Activated T-cell treated with anti-CD3 and anti-CD28 coated beads, Interleukin-2, amount 50 U/mL, for 1 hour (primary cell): ENCODE measurements at regions not wholly inside any gene's neighbourhood (a gene's known extent, or its start where the extent isn't known, plus 50 kb on each side); places are given as distances from the start of the nearest gene placed in this dataset.

ENCODE experiments used
- DNase-seq: peaks from one replicate; pipeline ENCODE4 v3.0.0-alpha.2; 2020

GRCh38 chrX:16222151-16222550, 54.9 kb downstream of the MAGEB17 start:
- DNase-seq, result no peak

GRCh38 chrX:16223385-16223784, 56.1 kb downstream of the MAGEB17 start:
- no peak for DNase-seq

- DNase-seq, result no peak
Observed at GRCh38 chrX:16239211-16239610, 71.9 kb downstream of the MAGEB17 start.

GRCh38 chrX:16240231-16240905, 73.1 kb downstream of the MAGEB17 start:
- DNase-seq, result no peak

- no peak for DNase-seq
Observed at GRCh38 chrX:16240968-16241367, 73.7 kb downstream of the MAGEB17 start.

GRCh38 chrX:16250296-16250695, 83.0 kb downstream of the MAGEB17 start:
- DNase-seq, result no peak

- no peak for DNase-seq
Observed at GRCh38 chrX:16251782-16252181, 84.5 kb downstream of the MAGEB17 start.

- DNase-seq, result no peak
Observed at GRCh38 chrX:16258882-16259281, 91.6 kb downstream of the MAGEB17 start.

GRCh38 chrX:16267431-16267830, 100.2 kb downstream of the MAGEB17 start:
- DNase-seq, result no peak

- no peak for DNase-seq
Observed at GRCh38 chrX:16268206-16268605, 100.9 kb downstream of the MAGEB17 start.

GRCh38 chrX:16278927-16279326, 111.6 kb downstream of the MAGEB17 start:
- no peak for DNase-seq

- DNase-seq, result no peak
Observed at GRCh38 chrX:16282209-16282608, 114.9 kb downstream of the MAGEB17 start.

- DNase-seq, result no peak
Observed at GRCh38 chrX:16284842-16285241, 117.6 kb downstream of the MAGEB17 start.

GRCh38 chrX:16290997-16291396, 123.7 kb downstream of the MAGEB17 start:
- DNase-seq, result no peak

- no peak for DNase-seq
Observed at GRCh38 chrX:16300831-16301230, 133.6 kb downstream of the MAGEB17 start.

GRCh38 chrX:16304751-16305150, 137.5 kb downstream of the MAGEB17 start:
- DNase-seq, result no peak

GRCh38 chrX:16305187-16305586, 137.9 kb downstream of the MAGEB17 start:
- DNase-seq, result no peak

- DNase-seq, result no peak
Observed at GRCh38 chrX:16307950-16308349, 140.7 kb downstream of the MAGEB17 start.

- DNase-seq, result no peak
Observed at GRCh38 chrX:16308773-16309172, 141.5 kb downstream of the MAGEB17 start.

- DNase-seq, result no peak
Observed at GRCh38 chrX:16310326-16310725, 143.0 kb downstream of the MAGEB17 start.

- DNase-seq, result no peak
Observed at GRCh38 chrX:16311671-16312070, 144.4 kb downstream of the MAGEB17 start.

GRCh38 chrX:16312761-16313623, 145.7 kb downstream of the MAGEB17 start:
- no peak for DNase-seq

GRCh38 chrX:16316331-16316730, 149.1 kb downstream of the MAGEB17 start:
- no peak for DNase-seq

GRCh38 chrX:16319929-16320328, 152.6 kb downstream of the MAGEB17 start:
- no peak for DNase-seq
